ENCODE measurements at regions not wholly inside any gene's neighbourhood (a gene's known extent, or its start where the extent isn't known, plus 50 kb on each side); places are given as distances from the start of the nearest gene placed in this dataset.

- no peak for DNase-seq
Observed at GRCh38 chr22:27525711-27526110, 275.8 kb downstream of the MN1 start.

GRCh38 chr22:27526901-27527300, 274.7 kb downstream of the MN1 start:
- no peak for DNase-seq

GRCh38 chr22:27531782-27532530, 269.6 kb downstream of the MN1 start:
- DNase-seq: no peak

GRCh38 chr22:27533105-27533745, 268.3 kb downstream of the MN1 start:
- no peak for DNase-seq

- DNase-seq: no peak
Observed at GRCh38 chr22:27534720-27535125, 266.8 kb downstream of the MN1 start.

- no peak for DNase-seq
Observed at GRCh38 chr22:27535452-27535851, 266.1 kb downstream of the MN1 start.

GRCh38 chr22:27537501-27537900, 264.1 kb downstream of the MN1 start:
- no peak for DNase-seq

GRCh38 chr22:27538666-27539065, 262.9 kb downstream of the MN1 start:
- DNase-seq: no peak

- no peak for DNase-seq
Observed at GRCh38 chr22:27540247-27540646, 261.3 kb downstream of the MN1 start.

- no peak for DNase-seq
Observed at GRCh38 chr22:27540656-27541396, 260.7 kb downstream of the MN1 start.

- DNase-seq: no peak
Observed at GRCh38 chr22:27541836-27542235, 259.7 kb downstream of the MN1 start.

GRCh38 chr22:27542602-27543001, 259.0 kb downstream of the MN1 start:
- no peak for DNase-seq

- DNase-seq: no peak
Observed at GRCh38 chr22:27543460-27543859, 258.1 kb downstream of the MN1 start.

GRCh38 chr22:27545085-27545484, 256.5 kb downstream of the MN1 start:
- DNase-seq: no peak

- no peak for DNase-seq
Observed at GRCh38 chr22:27546157-27546935, 255.2 kb downstream of the MN1 start.

- no peak for DNase-seq
Observed at GRCh38 chr22:27551402-27551801, 250.2 kb downstream of the MN1 start.

- DNase-seq: no peak
Observed at GRCh38 chr22:27552176-27552575, 249.4 kb downstream of the MN1 start.

GRCh38 chr22:27552863-27553262, 248.7 kb downstream of the MN1 start:
- DNase-seq: no peak

- DNase-seq: no peak
Observed at GRCh38 chr22:27554106-27554811, 247.3 kb downstream of the MN1 start.

GRCh38 chr22:27554841-27555456, 246.6 kb downstream of the MN1 start:
- DNase-seq: no peak

- DNase-seq: no peak
Observed at GRCh38 chr22:27556371-27556770, 245.2 kb downstream of the MN1 start.
